GM12891 (cell line): ENCODE measurements at regions not wholly inside any gene's neighbourhood (a gene's known extent, or its start where the extent isn't known, plus 50 kb on each side); places are given as distances from the start of the nearest gene placed in this dataset.

Experiments
- POLR2A ChIP-seq: IDR thresholded peaks from 2 replicates; pipeline ENCODE4 v1.6.1; 2011; ENCODE audit warnings: low read depth, low read length, control low read depth
- POLR2AphosphoS5 ChIP-seq: IDR thresholded peaks from 2 replicates; pipeline ENCODE4 v1.6.1; 2011; ENCODE audit warnings: low read depth, low read length, control low read depth
- SPI1 ChIP-seq: IDR thresholded peaks from 2 replicates; pipeline ENCODE4 v1.6.1; 2011; ENCODE audit warnings: low read depth, low read length, control low read depth

- no peak for TF ChIP-seq POLR2A
- no peak for TF ChIP-seq POLR2AphosphoS5
- TF ChIP-seq SPI1 = no peak
Measured at GRCh38 chr12:27158297-27158696, 75.9 kb upstream of the C12orf71 start.
